Liver (tissue), 7 donors: ENCODE measurements at regions not wholly inside any gene's neighbourhood (a gene's known extent, or its start where the extent isn't known, plus 50 kb on each side); places are given as distances from the start of the nearest gene placed in this dataset.

ENCODE experiments used
- DNase-seq: peaks from one replicate; pipeline ENCODE4 v3.0.0-alpha.2; 2017; ENCODE audit warnings: low spot score
- H3K27ac ChIP-seq, 2 donors: one replicate each; pipeline ENCODE4 v1.7.0; 2013; ENCODE audit warnings: inconsistent platforms in 2 of 2, low read length in 2 of 2, control low read depth in 1 of 2, low read depth in 1 of 2, mild to moderate bottlenecking in 1 of 2
- H3K27me3 ChIP-seq, 4 donors: one replicate each; pipeline versions ENCODE4 v1.6.1 to v1.7.0; 2013; ENCODE audit warnings: low read length in 3 of 4, inconsistent platforms in 1 of 4, mild to moderate bottlenecking in 1 of 4, moderate library complexity in 1 of 4; ENCODE audit not compliant: control insufficient read depth in 4 of 4, insufficient read depth in 4 of 4
- H3K36me3 ChIP-seq, 4 donors: one replicate each; pipeline versions ENCODE4 v1.6.1 to v1.7.0; 2013; ENCODE audit warnings: low read length in 3 of 4, mild to moderate bottlenecking in 3 of 4, low read depth in 1 of 4, moderate library complexity in 1 of 4; ENCODE audit not compliant: control insufficient read depth in 4 of 4, insufficient read depth in 3 of 4
- H3K4me1 ChIP-seq, 4 donors: one replicate each; pipeline versions ENCODE4 v1.6.1 to v1.7.0; 2013; ENCODE audit warnings: low read length in 3 of 4, mild to moderate bottlenecking in 3 of 4, moderate library complexity in 1 of 4; ENCODE audit not compliant: control insufficient read depth in 4 of 4, insufficient read depth in 4 of 4
- H3K4me3 ChIP-seq, 3 donors: one replicate each; pipeline versions ENCODE4 v1.6.1 to v1.7.0; 2013; ENCODE audit warnings: low read length in 3 of 3, control low read depth in 1 of 3, low read depth in 1 of 3, mild to moderate bottlenecking in 1 of 3
- H3K9ac ChIP-seq, 2 donors: one replicate each; pipeline ENCODE4 v1.7.0; 2013; ENCODE audit warnings: low read length in 2 of 2, mild to moderate bottlenecking in 2 of 2, moderate library complexity in 2 of 2, control low read depth in 1 of 2, low read depth in 1 of 2
- H3K9me3 ChIP-seq, 4 donors: one replicate each; pipeline versions ENCODE4 v1.6.1 to v1.7.0; 2013; ENCODE audit warnings: low read length in 3 of 4; ENCODE audit not compliant: control insufficient read depth in 4 of 4
- EGR1 ChIP-seq, 2 donors: IDR thresholded peaks; 2 replicates each; pipeline ENCODE4 v1.6.1; 2016 to 2018; ENCODE audit warnings: antibody characterized with exemption in 2 of 2, low read depth in 2 of 2
- FOXA1 ChIP-seq: IDR thresholded peaks from 2 replicates; pipeline ENCODE4 v1.6.1; 2016; ENCODE audit warnings: antibody characterized with exemption
- FOXA2 ChIP-seq: IDR thresholded peaks from 2 replicates; pipeline ENCODE4 v1.6.1; 2016; ENCODE audit warnings: antibody characterized with exemption
- GABPA ChIP-seq, 2 donors: IDR thresholded peaks in 1 of 2; conservative IDR thresholded peaks in 1 of 2; 2 replicates each; pipeline ENCODE4 v1.6.1; 2016; ENCODE audit warnings: antibody characterized with exemption in 2 of 2, mild to moderate bottlenecking in 1 of 2, moderate library complexity in 1 of 2
- HNF4A ChIP-seq, 2 donors: conservative IDR thresholded peaks; 2 replicates each; pipeline ENCODE4 v1.6.1; 2016; ENCODE audit warnings: antibody characterized with exemption in 2 of 2, mild to moderate bottlenecking in 2 of 2
- HNF4G ChIP-seq: IDR thresholded peaks from 2 replicates; pipeline ENCODE4 v1.6.1; 2016; ENCODE audit warnings: antibody characterized with exemption
- JUND ChIP-seq, 2 donors: IDR thresholded peaks; 2 replicates each; pipeline ENCODE4 v1.6.1; 2016; ENCODE audit warnings: antibody characterized with exemption in 2 of 2
- NR2F2 ChIP-seq: IDR thresholded peaks from 2 replicates; pipeline ENCODE4 v1.6.1; 2016; ENCODE audit warnings: antibody characterized with exemption
- RAD21 ChIP-seq, 2 donors: IDR thresholded peaks; 2 replicates each; pipeline ENCODE4 v1.6.1; 2016; ENCODE audit warnings: antibody characterized with exemption in 2 of 2, mild to moderate bottlenecking in 2 of 2
- RXRA ChIP-seq, 2 donors: IDR thresholded peaks; 2 replicates each; pipeline ENCODE4 v1.6.1; 2017 to 2018; ENCODE audit warnings: antibody characterized with exemption in 2 of 2, mild to moderate bottlenecking in 1 of 2
- SP1 ChIP-seq: IDR thresholded peaks from 2 replicates; pipeline ENCODE4 v1.6.1; 2018; ENCODE audit warnings: antibody characterized with exemption, mild to moderate bottlenecking
- TAF1 ChIP-seq: conservative IDR thresholded peaks from 2 replicates; pipeline ENCODE4 v1.6.1; 2016; ENCODE audit warnings: antibody characterized with exemption, mild to moderate bottlenecking
- YY1 ChIP-seq: IDR thresholded peaks from 2 replicates; pipeline ENCODE4 v1.6.1; 2016; ENCODE audit warnings: antibody characterized with exemption, mild to moderate bottlenecking
- ZBTB33 ChIP-seq: IDR thresholded peaks from 2 replicates; pipeline ENCODE4 v1.6.1; 2016; ENCODE audit warnings: antibody characterized with exemption
- TF ChIP-seq, protein P1 (sequence below): IDR thresholded peaks from 2 replicates; pipeline ENCODE4 v1.6.1; 2016; ENCODE audit warnings: antibody characterized with exemption
- TF ChIP-seq, protein P2 (sequence below): IDR thresholded peaks from 2 replicates; pipeline ENCODE4 v1.6.1; 2016; ENCODE audit warnings: antibody characterized with exemption, mild to moderate bottlenecking
- TF ChIP-seq, protein P3 (sequence below): IDR thresholded peaks from 2 replicates; pipeline ENCODE4 v1.6.1; 2016; ENCODE audit warnings: antibody characterized with exemption
- TF ChIP-seq, protein P4 (sequence below): fragments of 150-350 bp; IDR thresholded peaks from 2 replicates; pipeline ENCODE4 v1.5.1; 2017; ENCODE audit warnings: improper control_type of control experiment, low read depth, low read length; ENCODE audit not compliant: missing input control
- donor health status: healthy.
- donor health status: healthy.
- donor health status: healthy.
- donor health status: healthy.

DNA sequence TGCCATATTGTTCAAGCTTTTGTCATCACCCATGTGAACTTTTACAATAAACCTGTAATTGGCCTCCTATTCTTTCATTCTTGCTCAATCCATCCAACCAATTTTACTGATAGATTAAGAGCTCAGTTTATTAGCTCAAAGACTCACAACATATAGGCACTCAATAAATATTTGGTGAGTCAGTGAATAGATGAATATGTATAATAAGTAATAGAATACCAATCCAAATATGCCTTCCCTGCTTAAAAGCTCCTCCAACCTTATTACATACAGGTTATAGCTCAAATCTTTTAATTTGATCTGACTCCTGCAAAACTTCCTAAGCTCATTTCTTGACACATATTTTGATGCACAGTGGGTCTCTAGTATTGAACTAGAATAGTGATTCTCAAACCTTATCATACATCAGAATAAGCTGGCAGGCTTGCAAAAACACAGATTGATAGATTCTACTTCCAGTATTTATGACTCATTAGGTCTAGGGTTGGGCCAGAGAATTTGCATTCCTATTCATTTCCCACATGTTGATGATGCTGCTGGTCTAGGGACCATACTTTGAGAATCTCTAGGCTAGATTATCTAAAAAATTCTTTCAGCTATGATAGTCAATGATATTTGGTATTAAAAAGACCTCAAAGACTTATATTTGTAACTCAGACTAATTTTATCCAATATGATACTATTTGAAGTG lies 114.4 kb downstream of the PCTP start:
- Histone ChIP-seq H3K9me3 (no peaks in the 10 kb centered on the region), H3K27ac (no peak overlapping the region), H3K27me3 (no peaks in the 10 kb centered on the region), H3K36me3 (no peaks in the 10 kb centered on the region), H3K4me1 (no peaks in the 10 kb centered on the region), H3K4me3 (no peak overlapping the region), H3K9ac (no peak overlapping the region)
- no peak for DNase-seq
- no peak for TF ChIP-seq YY1
- TF ChIP-seq RAD21 (IDR thresholded peaks at IDR 0.05), result no peak
- TF ChIP-seq JUND (IDR thresholded peaks at IDR 0.05), result no peak
- no peak for TF ChIP-seq FOXA2
- no peak for TF ChIP-seq SP1
- no peak for TF ChIP-seq EGR1 (IDR thresholded peaks at IDR 0.05; ENCODE audit: low read depth in 2 of 2)
- TF ChIP-seq TAF1, result no peak
- TF ChIP-seq, protein P1, sequence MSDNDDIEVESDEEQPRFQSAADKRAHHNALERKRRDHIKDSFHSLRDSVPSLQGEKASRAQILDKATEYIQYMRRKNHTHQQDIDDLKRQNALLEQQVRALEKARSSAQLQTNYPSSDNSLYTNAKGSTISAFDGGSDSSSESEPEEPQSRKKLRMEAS, result no peak
- TF ChIP-seq HNF4G, result no peak
- TF ChIP-seq, protein P2, sequence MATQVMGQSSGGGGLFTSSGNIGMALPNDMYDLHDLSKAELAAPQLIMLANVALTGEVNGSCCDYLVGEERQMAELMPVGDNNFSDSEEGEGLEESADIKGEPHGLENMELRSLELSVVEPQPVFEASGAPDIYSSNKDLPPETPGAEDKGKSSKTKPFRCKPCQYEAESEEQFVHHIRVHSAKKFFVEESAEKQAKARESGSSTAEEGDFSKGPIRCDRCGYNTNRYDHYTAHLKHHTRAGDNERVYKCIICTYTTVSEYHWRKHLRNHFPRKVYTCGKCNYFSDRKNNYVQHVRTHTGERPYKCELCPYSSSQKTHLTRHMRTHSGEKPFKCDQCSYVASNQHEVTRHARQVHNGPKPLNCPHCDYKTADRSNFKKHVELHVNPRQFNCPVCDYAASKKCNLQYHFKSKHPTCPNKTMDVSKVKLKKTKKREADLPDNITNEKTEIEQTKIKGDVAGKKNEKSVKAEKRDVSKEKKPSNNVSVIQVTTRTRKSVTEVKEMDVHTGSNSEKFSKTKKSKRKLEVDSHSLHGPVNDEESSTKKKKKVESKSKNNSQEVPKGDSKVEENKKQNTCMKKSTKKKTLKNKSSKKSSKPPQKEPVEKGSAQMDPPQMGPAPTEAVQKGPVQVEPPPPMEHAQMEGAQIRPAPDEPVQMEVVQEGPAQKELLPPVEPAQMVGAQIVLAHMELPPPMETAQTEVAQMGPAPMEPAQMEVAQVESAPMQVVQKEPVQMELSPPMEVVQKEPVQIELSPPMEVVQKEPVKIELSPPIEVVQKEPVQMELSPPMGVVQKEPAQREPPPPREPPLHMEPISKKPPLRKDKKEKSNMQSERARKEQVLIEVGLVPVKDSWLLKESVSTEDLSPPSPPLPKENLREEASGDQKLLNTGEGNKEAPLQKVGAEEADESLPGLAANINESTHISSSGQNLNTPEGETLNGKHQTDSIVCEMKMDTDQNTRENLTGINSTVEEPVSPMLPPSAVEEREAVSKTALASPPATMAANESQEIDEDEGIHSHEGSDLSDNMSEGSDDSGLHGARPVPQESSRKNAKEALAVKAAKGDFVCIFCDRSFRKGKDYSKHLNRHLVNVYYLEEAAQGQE, result no peak
- TF ChIP-seq, protein P3, sequence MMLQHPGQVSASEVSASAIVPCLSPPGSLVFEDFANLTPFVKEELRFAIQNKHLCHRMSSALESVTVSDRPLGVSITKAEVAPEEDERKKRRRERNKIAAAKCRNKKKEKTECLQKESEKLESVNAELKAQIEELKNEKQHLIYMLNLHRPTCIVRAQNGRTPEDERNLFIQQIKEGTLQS, result no peak
- TF ChIP-seq GABPA (IDR thresholded peaks at IDR 0.05 in 1 of 2, conservative IDR thresholded peaks at IDR 0.05 in 1 of 2), result no peak
- TF ChIP-seq NR2F2, result no peak
- no peak for TF ChIP-seq FOXA1
- TF ChIP-seq, protein P4, sequence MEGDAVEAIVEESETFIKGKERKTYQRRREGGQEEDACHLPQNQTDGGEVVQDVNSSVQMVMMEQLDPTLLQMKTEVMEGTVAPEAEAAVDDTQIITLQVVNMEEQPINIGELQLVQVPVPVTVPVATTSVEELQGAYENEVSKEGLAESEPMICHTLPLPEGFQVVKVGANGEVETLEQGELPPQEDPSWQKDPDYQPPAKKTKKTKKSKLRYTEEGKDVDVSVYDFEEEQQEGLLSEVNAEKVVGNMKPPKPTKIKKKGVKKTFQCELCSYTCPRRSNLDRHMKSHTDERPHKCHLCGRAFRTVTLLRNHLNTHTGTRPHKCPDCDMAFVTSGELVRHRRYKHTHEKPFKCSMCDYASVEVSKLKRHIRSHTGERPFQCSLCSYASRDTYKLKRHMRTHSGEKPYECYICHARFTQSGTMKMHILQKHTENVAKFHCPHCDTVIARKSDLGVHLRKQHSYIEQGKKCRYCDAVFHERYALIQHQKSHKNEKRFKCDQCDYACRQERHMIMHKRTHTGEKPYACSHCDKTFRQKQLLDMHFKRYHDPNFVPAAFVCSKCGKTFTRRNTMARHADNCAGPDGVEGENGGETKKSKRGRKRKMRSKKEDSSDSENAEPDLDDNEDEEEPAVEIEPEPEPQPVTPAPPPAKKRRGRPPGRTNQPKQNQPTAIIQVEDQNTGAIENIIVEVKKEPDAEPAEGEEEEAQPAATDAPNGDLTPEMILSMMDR, result no peak

- no peaks in the 10 kb centered on the region for H3K36me3 ChIP-seq
- no peaks in the 10 kb centered on the region for H3K27me3 ChIP-seq
- H3K27ac ChIP-seq, result no peak overlapping the region
- no peak overlapping the region for H3K4me3 ChIP-seq
- H3K4me1 ChIP-seq, result peaks cover 0 to 11% (median 6%) of the 10 kb centered on the region in 4 donors
- no peak for TF ChIP-seq ZBTB33
- TF ChIP-seq HNF4A (conservative IDR thresholded peaks at IDR 0.05), result no peak
- TF ChIP-seq NR2F2, result no peak
- no peak for TF ChIP-seq RXRA (IDR thresholded peaks at IDR 0.05)
- TF ChIP-seq, protein P2, result no peak
- no peak for TF ChIP-seq FOXA1
- no peak for TF ChIP-seq GABPA (IDR thresholded peaks at IDR 0.05 in 1 of 2, conservative IDR thresholded peaks at IDR 0.05 in 1 of 2)
- no peak for DNase-seq
- no peak overlapping the region for H3K9ac ChIP-seq
- H3K9me3 ChIP-seq, result no peaks in the 10 kb centered on the region
Observed at GRCh38 chr17:55870044-55870443, 119.2 kb downstream of the PCTP start.
